IPS-NIHi7 (cell line): ENCODE measurements at regions not wholly inside any gene's neighbourhood (a gene's known extent, or its start where the extent isn't known, plus 50 kb on each side); places are given as distances from the start of the nearest gene placed in this dataset.

Experiments used
- DNase-seq: peaks from one replicate; pipeline ENCODE4 v3.0.0; 2012; ENCODE audit warnings: mixed read lengths; ENCODE audit errors: extremely low spot score

DNA sequence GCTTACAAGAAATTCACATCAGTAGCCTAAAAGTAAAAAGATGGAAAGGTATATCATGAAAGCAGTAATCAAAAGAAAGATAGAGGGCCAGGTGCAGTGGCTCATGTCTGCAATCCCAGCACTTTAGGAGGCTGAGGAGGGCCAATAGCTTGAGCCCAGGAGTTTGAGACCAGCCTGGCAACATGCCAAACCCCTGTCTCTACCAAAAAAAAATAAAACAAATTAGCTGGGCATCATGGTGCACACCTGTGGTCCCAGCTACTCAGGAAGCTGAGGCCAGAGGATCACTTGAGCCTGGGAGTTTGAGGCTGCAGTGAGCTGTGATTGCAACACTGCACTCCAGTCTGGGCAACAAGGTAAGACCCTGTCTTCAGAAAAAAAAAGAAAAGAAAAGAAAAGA lies 55.5 kb downstream of the GSPT2 start:
- no peak for DNase-seq

- peak; percentile 70 for DNase-seq
These were observed 59.9 kb downstream of the GSPT2 start for GRCh38 chrX:51802917-51803688.

DNA sequence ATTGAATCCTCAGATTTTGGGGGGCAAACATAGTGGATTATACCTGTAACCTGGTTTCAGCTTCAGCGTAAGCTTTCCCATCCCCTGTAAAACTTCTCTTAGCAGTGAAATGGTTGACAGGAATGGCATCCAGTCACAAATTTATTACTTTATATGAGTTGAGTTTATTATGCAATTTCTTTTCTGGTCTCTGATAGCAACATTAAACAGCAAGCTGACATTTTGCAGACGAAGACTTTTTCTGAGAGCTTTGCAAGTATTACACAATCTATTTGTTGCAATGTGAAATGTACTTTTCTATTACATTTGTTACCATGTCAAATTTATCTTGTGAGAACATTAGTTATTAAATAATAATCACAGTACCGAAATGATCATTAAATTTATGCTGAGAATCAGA lies 60.6 kb downstream of the GSPT2 start:
- DNase-seq, result no peak

DNA sequence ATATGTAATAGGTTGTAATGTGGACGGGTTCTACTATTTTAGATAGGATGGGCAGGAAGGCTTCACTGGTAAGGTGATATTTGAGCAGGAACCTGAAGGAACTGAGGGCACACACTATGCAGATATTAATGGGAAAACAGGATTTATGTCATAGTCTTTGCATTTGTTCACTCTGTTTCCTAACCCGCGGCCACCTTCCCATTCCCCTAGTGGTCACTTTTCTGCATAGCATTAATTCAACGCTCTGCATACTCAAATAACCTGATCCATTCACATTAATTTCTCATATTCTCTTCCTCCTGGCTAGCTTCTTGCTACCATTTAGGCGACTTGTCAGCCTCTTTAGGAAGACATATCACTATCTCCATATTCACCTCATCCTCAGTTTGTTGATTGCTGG lies 61.5 kb downstream of the GSPT2 start:
- DNase-seq, result no peak

DNA sequence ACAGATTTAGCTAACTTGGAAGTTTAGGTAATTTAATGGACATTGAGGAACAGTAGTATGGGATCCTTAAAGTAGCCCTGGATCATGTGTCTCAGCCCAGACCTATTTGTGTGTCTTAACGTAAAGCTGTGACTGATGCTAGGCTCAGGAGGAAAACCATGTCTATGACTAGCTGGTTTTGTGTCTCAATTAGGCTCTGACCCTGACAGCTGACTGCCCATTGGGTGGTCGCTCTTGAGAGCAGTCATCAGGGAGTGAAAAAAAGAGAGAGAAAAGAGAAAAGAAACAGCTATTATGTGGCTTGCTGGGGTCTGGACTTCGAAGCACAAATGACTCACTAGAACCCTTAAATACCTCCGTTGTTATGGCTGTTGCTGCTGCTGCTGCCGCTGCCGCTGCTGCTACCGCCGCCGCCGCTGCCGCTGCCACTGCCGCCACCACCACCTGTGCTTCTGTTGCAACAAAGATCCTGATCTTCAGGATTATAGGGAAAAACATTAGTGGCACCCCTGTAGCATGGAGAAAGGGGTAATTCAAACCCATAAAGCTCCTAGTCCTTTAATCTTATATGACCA lies 70.7 kb downstream of the GSPT2 start:
- no peak for DNase-seq

- DNase-seq, result no peak
These were observed 69.4 kb upstream of the MAGED1 start for GRCh38 chrX:51824061-51824460.

- DNase-seq, result no peak
These were observed 68.0 kb upstream of the MAGED1 start for GRCh38 chrX:51825436-51825835.

DNA sequence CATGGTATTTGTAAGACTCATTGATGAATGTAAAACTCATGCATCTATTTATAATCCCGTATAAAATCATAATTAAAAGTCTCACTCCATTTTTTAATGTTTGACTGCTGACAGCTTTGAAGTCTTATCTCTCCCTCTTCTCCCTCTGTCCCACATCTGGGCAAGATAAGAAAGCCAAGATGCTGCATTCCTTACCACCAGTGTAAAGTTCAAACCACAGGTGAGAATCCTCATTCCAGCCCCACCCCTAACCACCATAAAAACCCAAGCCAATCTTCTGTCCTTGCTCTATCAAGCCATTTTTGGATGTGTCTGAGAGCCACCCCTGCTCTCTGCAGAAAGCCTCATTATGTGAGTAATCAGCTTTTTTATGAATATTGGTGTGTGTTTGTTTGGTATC lies 59.3 kb upstream of the MAGED1 start:
- DNase-seq, result no peak

- DNase-seq, result no peak
These were observed 56.6 kb upstream of the MAGED1 start for GRCh38 chrX:51836823-51837222.

DNA sequence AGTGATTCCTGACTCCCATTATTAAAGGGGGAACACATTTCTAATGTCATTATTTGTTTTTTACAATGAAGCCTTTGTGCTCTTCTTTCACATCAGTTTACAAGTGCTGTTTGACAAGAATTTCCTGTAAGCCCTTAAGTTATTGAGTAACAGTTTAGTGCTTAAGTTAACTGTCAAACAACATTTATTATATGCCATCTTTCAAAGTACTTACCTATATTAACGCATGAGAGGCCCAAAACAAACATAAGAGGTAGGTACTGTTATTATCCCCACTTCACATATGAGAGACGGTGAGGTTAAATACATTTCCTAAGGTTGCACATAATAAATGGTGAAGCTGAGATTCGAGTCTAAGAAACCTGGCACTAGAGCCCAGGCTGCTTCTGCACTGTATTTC lies 56.0 kb upstream of the MAGED1 start:
- no peak for DNase-seq

GRCh38 chrX:51837921-51838320 lies 55.5 kb upstream of the MAGED1 start:
- DNase-seq, result no peak
